Activated CD8-positive, alpha-beta memory T cell treated with anti-CD3 and anti-CD28 coated beads, Interleukin-2, amount 10 ng/mL, durations not matched to agents 7 days and 5 days (primary cell): ENCODE measurements at regions not wholly inside any gene's neighbourhood (a gene's known extent, or its start where the extent isn't known, plus 50 kb on each side); places are given as distances from the start of the nearest gene placed in this dataset.
"Not testable (repeated sequence)": the region's sequence is repeated elsewhere in the genome, so short reads cannot be mapped to it uniquely, and the experiment has no call there.

ENCODE experiments used
- ATAC-seq: fragments of 150-1000 bp; cut with Tn5 transposase; one replicate; pipeline ENCODE4 v1.10.0; 2021; ENCODE audit warnings: moderate library complexity
- CTCF ChIA-PET: fragments of 350-600 bp; sonication (Branson Sonifier 250); formaldehyde crosslinking; loops from one replicate; lab custom pipeline; 2021; ENCODE audit warnings: antibody characterized with exemption; lab: Charles Lee
- DNase-seq: peaks from one replicate; pipeline ENCODE4 v3.0.0-alpha.2; 2020
- H3K27ac Mint-ChIP-seq: one replicate; pipeline ENCODE4 v1.8.0; 2021; ENCODE audit warnings: mild to moderate bottlenecking, mixed read lengths
- H3K27me3 Mint-ChIP-seq: one replicate; pipeline ENCODE4 v1.8.0; 2021; ENCODE audit warnings: mixed read lengths
- H3K36me3 Mint-ChIP-seq: one replicate; pipeline ENCODE4 v1.8.0; 2021; ENCODE audit warnings: mild to moderate bottlenecking, mixed read lengths
- H3K4me1 Mint-ChIP-seq: one replicate; pipeline ENCODE4 v1.8.0; 2021; ENCODE audit warnings: mixed read lengths
- H3K4me3 Mint-ChIP-seq: one replicate; pipeline ENCODE4 v1.8.0; 2021; ENCODE audit warnings: mild to moderate bottlenecking, moderate library complexity, mixed read lengths
- H3K9me3 Mint-ChIP-seq: one replicate; pipeline ENCODE4 v1.8.0; 2022; ENCODE audit warnings: low read depth, mixed read lengths

DNA sequence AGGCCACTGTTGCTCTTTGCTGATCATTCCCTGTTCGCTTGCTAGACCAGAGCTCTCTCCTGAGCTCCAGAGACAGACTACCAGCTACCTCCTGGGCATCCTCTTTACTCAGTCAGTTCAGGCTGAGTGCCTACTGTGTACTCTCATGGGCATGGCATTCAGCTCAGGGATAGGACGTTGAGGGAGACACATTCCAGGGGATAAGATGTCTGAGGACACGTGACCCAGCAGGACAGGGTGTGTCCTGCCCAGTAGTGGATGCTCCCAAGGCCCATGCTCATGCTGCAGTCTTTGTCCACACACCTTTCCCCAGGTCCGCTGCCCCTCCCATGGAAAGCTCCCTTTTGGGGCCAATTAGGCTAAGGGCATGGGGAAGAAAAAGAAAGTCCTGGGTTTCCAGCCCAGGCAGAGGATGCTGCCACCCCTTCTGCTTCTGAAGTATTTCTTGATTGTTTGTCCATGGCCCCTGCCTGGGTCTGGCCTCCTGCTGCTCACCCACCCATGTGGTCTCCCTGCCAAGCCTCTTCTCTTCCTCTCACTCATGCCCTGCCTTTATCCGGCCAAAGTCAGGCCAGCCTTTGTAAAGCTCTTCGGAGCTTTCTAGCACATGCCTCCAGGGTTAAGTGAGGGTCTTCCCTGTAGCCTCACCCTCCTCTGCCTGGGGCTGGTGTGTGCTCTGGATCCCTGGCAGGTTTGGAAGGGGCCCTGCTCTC is 60.5 kb upstream of the PITX1 start:
- no peaks in the 10 kb centered on the region for H3K4me1 Mint-ChIP-seq
- H3K4me3 Mint-ChIP-seq: no peak overlapping the region
- no peaks in the 10 kb centered on the region for H3K9me3 Mint-ChIP-seq
- CTCF ChIA-PET: no interaction called here
- no peak overlapping the region for H3K27ac Mint-ChIP-seq
- H3K27me3 Mint-ChIP-seq: peaks cover 21% of the 10 kb centered on the region
- no peaks in the 10 kb centered on the region for H3K36me3 Mint-ChIP-seq
- no peak for ATAC-seq
- no peak for DNase-seq

DNA sequence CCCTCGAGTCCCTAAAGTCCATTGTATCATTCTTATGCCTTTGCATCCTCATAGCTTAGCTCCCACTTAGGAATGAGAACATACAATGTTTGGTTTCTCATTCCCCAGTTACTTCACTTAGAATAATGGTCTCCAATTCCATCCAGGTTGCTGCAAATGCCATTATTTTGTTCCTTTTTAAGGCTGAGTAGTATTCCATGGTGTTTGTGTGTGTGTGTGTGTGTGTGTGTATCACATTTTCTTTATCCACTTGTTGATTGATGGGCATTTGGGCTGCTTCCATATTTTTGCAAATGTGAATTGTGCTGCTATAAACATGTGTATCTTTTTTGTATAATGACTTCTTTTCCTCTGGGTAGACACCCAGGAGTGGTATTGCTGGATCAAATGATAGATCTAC is 59.5 kb upstream of the PITX1 start:
- H3K27me3 Mint-ChIP-seq: peaks cover 28% of the 10 kb centered on the region
- ATAC-seq, DNase-seq, CTCF ChIA-PET, H3K36me3 Mint-ChIP-seq, H3K4me3 Mint-ChIP-seq, H3K27ac Mint-ChIP-seq, H3K4me1 Mint-ChIP-seq, H3K9me3 Mint-ChIP-seq: not testable (repeated sequence)

DNA sequence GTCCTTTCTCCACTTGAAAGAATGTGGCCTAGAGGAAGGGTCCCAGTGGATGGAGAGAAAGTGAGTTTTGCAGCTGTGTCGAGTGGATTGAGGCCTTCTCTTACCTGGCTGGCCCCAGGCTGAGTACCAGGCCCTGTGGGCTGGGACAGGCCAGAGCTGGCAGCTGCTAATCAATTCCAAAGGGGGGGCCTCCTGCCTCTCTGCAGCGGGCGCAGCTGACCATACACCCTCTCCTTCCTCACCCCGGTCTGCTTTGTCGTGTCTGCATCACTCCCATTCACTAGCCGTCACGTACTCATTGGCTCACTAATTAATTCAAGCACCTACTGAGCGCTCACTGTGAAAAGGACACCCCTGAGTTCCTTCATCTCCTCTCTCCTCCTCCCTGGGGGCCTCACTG is 58.4 kb upstream of the PITX1 start:
- H3K4me3 Mint-ChIP-seq: no peak overlapping the region
- no peak overlapping the region for H3K27ac Mint-ChIP-seq
- no peaks in the 10 kb centered on the region for H3K4me1 Mint-ChIP-seq
- ATAC-seq (no peak), DNase-seq (no peak)
- no peaks in the 10 kb centered on the region for H3K9me3 Mint-ChIP-seq
- H3K36me3 Mint-ChIP-seq: no peaks in the 10 kb centered on the region
- CTCF ChIA-PET: no interaction called here
- peaks cover 31% of the 10 kb centered on the region for H3K27me3 Mint-ChIP-seq

DNA sequence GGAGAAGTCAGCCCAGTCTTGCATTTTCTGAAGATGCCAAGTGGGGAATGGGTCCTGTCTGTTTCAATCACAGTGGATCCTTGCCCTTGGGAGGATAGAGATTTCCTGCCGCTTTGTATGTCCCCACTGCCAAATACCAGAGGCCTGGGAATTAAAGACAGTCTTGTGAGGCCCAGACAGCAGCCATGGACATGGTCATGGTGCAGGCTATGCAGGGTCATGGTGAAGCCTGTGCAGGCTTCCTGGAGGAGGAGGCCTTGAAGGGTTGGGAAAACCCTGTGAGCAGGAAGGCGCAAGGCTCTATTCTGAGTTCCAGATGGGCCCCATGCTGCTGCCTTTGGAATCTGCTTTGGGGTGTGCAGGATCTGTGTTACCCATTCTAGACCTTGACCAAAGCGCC is 57.3 kb upstream of the PITX1 start:
- CTCF ChIA-PET: no interaction called here
- Mint-ChIP-seq H3K36me3 (no peaks in the 10 kb centered on the region), H3K9me3 (no peaks in the 10 kb centered on the region), H3K4me1 (no peaks in the 10 kb centered on the region), H3K27ac (no peak overlapping the region), H3K27me3 (peaks cover 21% of the 10 kb centered on the region), H3K4me3 (no peak overlapping the region)
- ATAC-seq (no peak), DNase-seq (no peak)

DNA sequence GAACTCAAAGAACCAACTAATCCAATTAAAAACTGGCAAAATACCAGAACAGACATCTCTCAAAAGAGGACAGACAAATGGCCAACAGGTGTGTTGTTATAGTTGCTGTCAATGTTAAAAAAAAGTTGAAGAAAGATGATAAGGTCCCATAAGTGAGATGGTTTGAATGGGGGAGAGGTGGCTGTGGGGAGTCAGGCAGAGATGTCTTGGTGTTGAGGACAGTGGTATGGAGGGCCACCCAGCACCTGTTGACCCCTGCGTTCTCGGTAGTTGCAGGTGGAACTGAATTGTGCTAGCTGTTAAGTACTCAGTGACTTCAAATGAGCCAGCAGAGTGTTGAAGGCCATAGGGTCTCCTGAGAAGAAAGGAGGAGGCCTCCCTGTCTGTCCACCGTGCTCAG is 55.9 kb upstream of the PITX1 start:
- DNase-seq (no peak), ATAC-seq (no peak)
- H3K4me1 Mint-ChIP-seq: no peaks in the 10 kb centered on the region
- H3K27ac Mint-ChIP-seq: no peak overlapping the region
- no peaks in the 10 kb centered on the region for H3K36me3 Mint-ChIP-seq
- H3K9me3 Mint-ChIP-seq: no peaks in the 10 kb centered on the region
- CTCF ChIA-PET: no interaction called here
- no peak overlapping the region for H3K4me3 Mint-ChIP-seq
- peaks cover 19% of the 10 kb centered on the region for H3K27me3 Mint-ChIP-seq

DNA sequence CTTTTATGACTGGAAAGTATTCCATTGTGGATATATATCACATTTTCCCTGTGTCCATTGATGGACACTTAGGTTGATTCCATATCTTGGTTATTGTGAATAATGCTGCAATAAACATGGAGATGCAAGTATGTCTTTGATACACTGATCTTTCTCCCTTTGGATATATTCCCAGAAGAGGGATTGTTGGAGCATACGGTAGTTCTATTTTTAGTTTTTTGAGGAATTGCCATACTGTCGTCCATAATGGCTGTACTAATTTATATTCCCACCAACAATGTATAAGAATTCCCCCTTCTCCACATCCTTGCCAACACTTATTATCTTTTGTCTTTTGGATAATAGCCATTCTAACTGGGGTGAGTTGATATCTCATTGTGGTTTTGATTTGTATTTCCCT is 54.9 kb upstream of the PITX1 start:
- H3K27ac Mint-ChIP-seq: no peak overlapping the region
- ATAC-seq (no peak), DNase-seq (no peak)
- CTCF ChIA-PET: no interaction called here
- no peak overlapping the region for H3K4me3 Mint-ChIP-seq
- H3K9me3 Mint-ChIP-seq: no peaks in the 10 kb centered on the region
- H3K27me3 Mint-ChIP-seq: peaks cover 20% of the 10 kb centered on the region
- H3K4me1 Mint-ChIP-seq: no peaks in the 10 kb centered on the region
- no peaks in the 10 kb centered on the region for H3K36me3 Mint-ChIP-seq

DNA sequence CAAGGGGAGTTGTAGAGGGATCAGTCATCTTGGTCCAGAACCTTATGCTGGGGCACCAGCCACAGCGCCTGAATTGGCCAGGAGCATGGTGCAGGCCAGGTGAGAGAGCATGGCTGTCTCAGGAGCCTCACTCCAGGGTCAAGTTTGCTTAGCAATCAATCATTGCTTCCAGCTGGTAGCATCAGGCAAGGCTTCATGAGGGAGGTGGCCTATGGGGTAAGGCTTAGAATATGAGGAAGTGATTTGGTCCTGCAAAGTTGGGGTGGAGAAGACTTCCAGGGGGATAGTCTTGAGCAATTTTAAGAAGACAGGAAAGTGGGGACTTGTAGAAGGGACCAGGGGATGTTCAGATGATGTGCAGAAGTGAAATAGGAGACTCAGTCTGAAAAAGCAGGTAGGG is 53.9 kb upstream of the PITX1 start:
- no peak overlapping the region for H3K27ac Mint-ChIP-seq
- no peaks in the 10 kb centered on the region for H3K36me3 Mint-ChIP-seq
- CTCF ChIA-PET: no interaction called here
- ATAC-seq (no peak), DNase-seq (no peak)
- H3K27me3 Mint-ChIP-seq: peaks cover 20% of the 10 kb centered on the region
- H3K9me3 Mint-ChIP-seq: no peaks in the 10 kb centered on the region
- H3K4me1 Mint-ChIP-seq: no peaks in the 10 kb centered on the region
- no peak overlapping the region for H3K4me3 Mint-ChIP-seq

DNA sequence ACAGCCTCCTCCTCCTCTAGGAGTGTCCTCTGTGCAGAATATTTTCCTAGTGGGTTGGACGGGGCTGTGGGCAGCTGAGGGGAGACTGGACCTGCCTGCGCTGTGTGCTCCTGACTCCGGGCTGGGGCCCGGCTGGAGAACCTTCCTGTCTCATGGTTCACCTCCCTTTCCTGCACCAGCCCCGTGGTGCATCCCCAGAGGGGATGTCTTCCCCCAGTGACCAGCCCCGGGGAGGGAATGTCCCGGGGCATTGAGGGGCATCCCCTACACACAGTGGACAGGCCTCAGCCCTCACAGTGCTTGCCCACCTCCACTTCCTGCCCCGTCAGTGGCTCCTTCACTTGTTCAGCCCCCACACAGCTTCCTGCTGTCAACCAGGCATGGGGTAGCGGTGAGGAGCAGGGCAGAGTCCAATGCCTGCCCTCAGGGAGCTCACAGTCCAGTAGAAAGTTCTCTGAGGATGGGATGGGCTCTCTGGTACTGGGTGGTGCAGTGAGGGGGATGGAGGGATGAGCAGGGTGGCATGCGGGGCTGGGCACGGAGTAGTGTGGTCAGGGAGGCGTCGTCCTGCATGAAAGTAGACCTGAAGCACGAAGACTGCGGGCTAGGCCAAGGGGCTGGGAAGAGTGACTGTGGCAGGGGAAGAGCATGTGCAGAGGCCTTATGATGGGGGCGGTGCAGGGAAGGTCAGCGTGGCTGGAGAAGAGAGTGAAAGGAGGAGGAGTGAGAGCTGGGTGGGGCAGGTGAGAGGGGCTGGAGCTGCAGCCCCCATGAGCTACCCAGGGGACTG is 52.1 kb upstream of the PITX1 start:
- no peaks in the 10 kb centered on the region for H3K4me1 Mint-ChIP-seq
- peaks cover 20% of the 10 kb centered on the region for H3K27me3 Mint-ChIP-seq
- no peak overlapping the region for H3K4me3 Mint-ChIP-seq
- DNase-seq (no peak), ATAC-seq (no peak)
- no peak overlapping the region for H3K27ac Mint-ChIP-seq
- H3K36me3 Mint-ChIP-seq: no peaks in the 10 kb centered on the region
- H3K9me3 Mint-ChIP-seq: peaks cover 1% of the 10 kb centered on the region
- CTCF ChIA-PET: no interaction called here

DNA sequence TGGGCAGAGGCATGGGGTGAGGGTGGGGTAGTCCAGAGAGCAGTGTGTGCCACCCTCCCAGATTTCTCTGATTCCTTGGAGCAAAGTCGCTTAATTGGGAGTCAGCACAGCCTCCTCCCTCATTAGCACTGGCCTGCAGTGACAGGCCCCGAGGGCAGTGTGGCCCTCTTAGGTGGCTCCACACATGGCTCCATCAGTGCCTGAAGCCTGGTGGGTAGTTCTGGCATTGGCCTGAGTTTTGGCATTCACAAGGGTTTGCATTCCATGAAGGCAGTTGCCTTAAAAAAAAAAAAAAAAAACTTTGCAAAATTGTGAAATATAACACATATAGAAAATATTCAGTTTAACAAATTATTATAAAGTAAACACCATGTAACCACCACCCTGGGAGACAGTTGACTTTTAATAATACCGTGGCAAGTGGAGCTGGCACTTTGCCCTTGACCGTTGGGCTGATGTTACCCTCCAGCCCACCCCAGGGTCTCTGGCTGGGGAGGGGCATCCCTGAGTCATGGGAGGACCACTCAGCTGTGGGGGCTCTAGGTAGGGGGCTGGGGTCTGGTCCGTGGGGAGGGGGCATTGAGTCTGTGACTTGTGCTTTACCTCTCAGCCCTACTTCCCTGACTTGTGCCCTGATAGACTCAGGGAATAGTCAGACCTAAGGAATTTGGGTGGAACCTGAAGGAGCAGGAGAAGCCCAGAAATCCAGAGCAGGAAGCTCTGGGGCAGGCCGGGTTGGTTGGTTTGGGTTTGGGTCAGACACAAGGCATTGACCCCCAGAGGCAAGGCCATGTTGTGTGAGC is 51.3 kb upstream of the PITX1 start:
- Mint-ChIP-seq H3K36me3 (no peaks in the 10 kb centered on the region), H3K9me3 (peaks cover 6% of the 10 kb centered on the region), H3K4me1 (no peaks in the 10 kb centered on the region), H3K4me3 (no peak overlapping the region), H3K27me3 (peaks cover 20% of the 10 kb centered on the region), H3K27ac (no peak overlapping the region)
- CTCF ChIA-PET: no interaction called here
- ATAC-seq (no peak), DNase-seq (no peak)
